Ishikawa (cell line): ENCODE measurements at regions not wholly inside any gene's neighbourhood (a gene's known extent, or its start where the extent isn't known, plus 50 kb on each side); places are given as distances from the start of the nearest gene placed in this dataset.

Source experiments
- CEBPB ChIP-seq: IDR thresholded peaks from 2 replicates; pipeline ENCODE4 v1.6.1; 2012
- CREB1 ChIP-seq: IDR thresholded peaks from 2 replicates; pipeline ENCODE4 v1.6.1; 2012; ENCODE audit warnings: low read depth
- EGR1 ChIP-seq: IDR thresholded peaks from 2 replicates; pipeline ENCODE4 v1.6.1; 2012
- EP300 ChIP-seq: IDR thresholded peaks from 2 replicates; pipeline ENCODE4 v1.6.1; 2012; ENCODE audit warnings: borderline replicate concordance
- FOXM1 ChIP-seq: IDR thresholded peaks from 2 replicates; pipeline ENCODE4 v1.6.1; 2012; ENCODE audit warnings: low read depth, borderline replicate concordance
- NFIC ChIP-seq: IDR thresholded peaks from 2 replicates; pipeline ENCODE4 v1.6.1; 2012
- RAD21 ChIP-seq: IDR thresholded peaks from 2 replicates; pipeline ENCODE4 v1.6.1; 2012; ENCODE audit warnings: low read depth
- TAF1 ChIP-seq: IDR thresholded peaks from 2 replicates; pipeline ENCODE4 v1.6.1; 2012; ENCODE audit warnings: low read depth, mild to moderate bottlenecking
- TCF12 ChIP-seq: IDR thresholded peaks from 2 replicates; pipeline ENCODE4 v1.6.1; 2012; ENCODE audit warnings: low read depth
- TEAD4 ChIP-seq: IDR thresholded peaks from 2 replicates; pipeline ENCODE4 v1.6.1; 2012
- YY1 ChIP-seq: IDR thresholded peaks from 2 replicates; pipeline ENCODE4 v1.6.1; 2012; ENCODE audit warnings: low read depth
- ZBTB7A ChIP-seq: IDR thresholded peaks from 2 replicates; pipeline ENCODE4 v1.6.1; 2012; ENCODE audit warnings: low read depth
- TF ChIP-seq, protein P1 (sequence below): IDR thresholded peaks from 2 replicates; pipeline ENCODE4 v1.6.1; 2012
- TF ChIP-seq, protein P2 (sequence below): IDR thresholded peaks from 2 replicates; pipeline ENCODE4 v1.6.1; 2012; ENCODE audit warnings: low read depth, mild to moderate bottlenecking
- TF ChIP-seq, protein P3 (sequence below): IDR thresholded peaks from 2 replicates; pipeline ENCODE4 v1.6.1; 2012

DNA sequence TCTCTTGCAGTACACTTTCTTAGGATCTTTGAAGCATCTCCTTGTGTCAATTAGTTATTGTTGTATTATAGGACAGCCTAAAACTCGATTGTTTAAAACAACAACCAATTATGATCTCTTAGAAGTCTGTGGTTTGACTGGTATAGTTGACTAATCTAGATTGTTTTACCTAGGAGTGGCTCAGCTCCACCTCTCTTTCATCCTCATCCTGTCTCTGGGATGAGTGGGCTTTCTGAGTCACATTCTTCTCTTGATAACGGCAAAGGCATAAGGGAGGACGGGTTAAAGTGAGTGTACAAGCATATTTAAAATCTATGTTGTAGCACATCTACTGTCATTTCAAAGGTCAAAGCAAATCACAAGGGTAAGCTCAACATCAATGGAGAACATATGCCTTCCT is 102.3 kb upstream of the GULP1 start:
- TF ChIP-seq TEAD4 (no peak), CREB1 (no peak)
- TF ChIP-seq, protein P1, sequence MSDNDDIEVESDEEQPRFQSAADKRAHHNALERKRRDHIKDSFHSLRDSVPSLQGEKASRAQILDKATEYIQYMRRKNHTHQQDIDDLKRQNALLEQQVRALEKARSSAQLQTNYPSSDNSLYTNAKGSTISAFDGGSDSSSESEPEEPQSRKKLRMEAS = no peak

DNA sequence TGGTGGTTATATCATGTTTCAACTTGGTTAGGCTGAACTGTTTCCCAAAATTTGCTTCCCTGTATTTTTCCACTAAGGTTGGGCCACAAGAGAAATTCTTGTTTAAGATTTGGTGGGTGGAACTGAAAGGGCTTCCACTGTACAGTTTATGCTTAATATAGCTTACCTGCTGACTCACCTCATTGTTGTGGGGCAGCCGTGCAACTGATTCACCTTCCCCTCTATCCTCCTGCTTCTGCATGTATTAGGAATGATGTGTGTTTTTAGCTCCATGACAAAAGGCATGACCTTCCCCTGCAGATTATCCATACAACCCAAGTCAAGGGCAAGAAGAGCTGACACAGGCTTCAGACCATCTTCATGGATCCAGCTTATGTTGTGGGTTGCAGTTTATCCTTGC is 98.4 kb upstream of the GULP1 start:
- no peak for TF ChIP-seq EGR1
- no peak for TF ChIP-seq FOXM1
- no peak for TF ChIP-seq TCF12
- TF ChIP-seq, protein P2, sequence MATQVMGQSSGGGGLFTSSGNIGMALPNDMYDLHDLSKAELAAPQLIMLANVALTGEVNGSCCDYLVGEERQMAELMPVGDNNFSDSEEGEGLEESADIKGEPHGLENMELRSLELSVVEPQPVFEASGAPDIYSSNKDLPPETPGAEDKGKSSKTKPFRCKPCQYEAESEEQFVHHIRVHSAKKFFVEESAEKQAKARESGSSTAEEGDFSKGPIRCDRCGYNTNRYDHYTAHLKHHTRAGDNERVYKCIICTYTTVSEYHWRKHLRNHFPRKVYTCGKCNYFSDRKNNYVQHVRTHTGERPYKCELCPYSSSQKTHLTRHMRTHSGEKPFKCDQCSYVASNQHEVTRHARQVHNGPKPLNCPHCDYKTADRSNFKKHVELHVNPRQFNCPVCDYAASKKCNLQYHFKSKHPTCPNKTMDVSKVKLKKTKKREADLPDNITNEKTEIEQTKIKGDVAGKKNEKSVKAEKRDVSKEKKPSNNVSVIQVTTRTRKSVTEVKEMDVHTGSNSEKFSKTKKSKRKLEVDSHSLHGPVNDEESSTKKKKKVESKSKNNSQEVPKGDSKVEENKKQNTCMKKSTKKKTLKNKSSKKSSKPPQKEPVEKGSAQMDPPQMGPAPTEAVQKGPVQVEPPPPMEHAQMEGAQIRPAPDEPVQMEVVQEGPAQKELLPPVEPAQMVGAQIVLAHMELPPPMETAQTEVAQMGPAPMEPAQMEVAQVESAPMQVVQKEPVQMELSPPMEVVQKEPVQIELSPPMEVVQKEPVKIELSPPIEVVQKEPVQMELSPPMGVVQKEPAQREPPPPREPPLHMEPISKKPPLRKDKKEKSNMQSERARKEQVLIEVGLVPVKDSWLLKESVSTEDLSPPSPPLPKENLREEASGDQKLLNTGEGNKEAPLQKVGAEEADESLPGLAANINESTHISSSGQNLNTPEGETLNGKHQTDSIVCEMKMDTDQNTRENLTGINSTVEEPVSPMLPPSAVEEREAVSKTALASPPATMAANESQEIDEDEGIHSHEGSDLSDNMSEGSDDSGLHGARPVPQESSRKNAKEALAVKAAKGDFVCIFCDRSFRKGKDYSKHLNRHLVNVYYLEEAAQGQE = no peak
- TF ChIP-seq ZBTB7A = no peak
- TF ChIP-seq, protein P3, sequence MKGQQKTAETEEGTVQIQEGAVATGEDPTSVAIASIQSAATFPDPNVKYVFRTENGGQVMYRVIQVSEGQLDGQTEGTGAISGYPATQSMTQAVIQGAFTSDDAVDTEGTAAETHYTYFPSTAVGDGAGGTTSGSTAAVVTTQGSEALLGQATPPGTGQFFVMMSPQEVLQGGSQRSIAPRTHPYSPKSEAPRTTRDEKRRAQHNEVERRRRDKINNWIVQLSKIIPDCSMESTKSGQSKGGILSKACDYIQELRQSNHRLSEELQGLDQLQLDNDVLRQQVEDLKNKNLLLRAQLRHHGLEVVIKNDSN = no peak
- no peak for TF ChIP-seq TAF1
- no peak for TF ChIP-seq EP300
- TF ChIP-seq CREB1 = no peak

DNA sequence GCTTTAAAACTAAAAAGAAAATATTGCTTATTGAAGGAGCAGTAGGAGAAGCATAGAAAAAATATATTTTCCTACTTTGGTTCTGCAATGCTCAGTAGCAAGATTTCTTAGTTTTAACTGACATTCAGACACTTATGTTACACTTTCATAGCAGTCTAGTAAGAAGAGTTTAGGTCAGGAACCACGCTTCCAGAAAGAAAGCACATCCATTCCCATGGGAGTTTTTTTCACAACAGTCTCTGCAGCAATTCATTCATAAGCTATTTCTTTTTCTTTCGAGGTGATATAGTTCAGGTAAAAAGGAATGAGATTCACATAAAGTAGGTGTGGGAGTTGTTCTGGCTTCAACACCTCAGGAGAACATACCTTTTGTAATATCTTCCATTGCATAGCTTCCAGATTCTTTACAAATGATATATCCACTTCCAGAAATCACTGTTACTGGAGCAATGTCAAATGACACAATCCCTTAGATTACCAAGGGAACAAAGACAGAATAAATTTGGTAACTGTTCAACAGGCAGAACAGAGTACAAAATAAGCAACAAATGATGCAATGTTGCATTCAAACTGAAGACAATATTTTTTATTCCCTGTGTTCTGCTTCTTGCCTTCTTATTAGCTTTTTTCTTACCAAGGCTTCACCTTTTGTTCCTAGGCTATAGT is 95.2 kb upstream of the GULP1 start:
- TF ChIP-seq EP300 (no peak), EGR1 (no peak), ZBTB7A (no peak), RAD21 (no peak), YY1 (no peak), NFIC (no peak), TAF1 (no peak)

DNA sequence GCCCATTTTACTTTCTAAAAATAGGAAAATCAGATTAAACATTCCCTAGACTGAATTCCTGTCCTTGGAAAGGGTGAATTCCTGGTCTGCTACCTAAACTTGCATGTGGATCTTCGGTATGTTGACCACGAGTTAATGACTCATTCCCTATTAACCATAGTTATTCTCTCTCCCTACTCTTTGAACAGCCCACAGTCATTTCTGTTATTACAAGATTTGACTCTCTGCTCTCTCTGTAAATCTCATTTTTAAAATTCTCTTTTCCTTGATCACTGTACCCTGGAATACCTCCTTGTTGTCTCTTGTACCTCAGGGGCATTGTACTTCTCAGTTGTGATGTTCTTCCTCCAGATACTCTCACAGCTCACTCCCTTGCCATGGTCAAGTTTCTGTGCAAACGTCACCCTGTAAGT is 92.0 kb upstream of the GULP1 start:
- TF ChIP-seq RAD21 = no peak
- TF ChIP-seq FOXM1 = no peak
- no peak for TF ChIP-seq CEBPB
- TF ChIP-seq, protein P1 = no peak
- no peak for TF ChIP-seq ZBTB7A
- TF ChIP-seq, protein P2 = no peak
- no peak for TF ChIP-seq NFIC
- no peak for TF ChIP-seq EP300

DNA sequence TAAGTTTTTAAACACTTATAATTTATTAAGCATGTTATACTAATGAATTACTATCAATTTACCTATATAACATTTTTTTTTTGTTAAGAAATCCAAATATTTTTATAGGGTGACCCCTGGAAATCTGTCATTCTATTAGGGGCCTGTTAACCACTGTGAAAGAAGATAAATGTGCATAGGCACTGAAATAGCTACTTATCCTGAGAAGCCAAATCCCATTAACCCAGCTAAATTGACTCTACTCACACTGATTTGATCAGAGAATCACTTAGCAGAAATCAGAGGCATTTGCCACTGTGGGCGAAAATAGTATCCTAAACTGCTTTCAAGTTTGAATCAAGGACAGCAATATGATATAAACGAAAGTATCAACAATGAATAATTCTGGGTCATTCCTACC is 90.0 kb upstream of the GULP1 start:
- TF ChIP-seq ZBTB7A (no peak), NFIC (no peak), RAD21 (no peak), CREB1 (no peak), FOXM1 (no peak), EP300 (no peak), CEBPB (no peak), TEAD4 (no peak)
- TF ChIP-seq, protein P3 = no peak

DNA sequence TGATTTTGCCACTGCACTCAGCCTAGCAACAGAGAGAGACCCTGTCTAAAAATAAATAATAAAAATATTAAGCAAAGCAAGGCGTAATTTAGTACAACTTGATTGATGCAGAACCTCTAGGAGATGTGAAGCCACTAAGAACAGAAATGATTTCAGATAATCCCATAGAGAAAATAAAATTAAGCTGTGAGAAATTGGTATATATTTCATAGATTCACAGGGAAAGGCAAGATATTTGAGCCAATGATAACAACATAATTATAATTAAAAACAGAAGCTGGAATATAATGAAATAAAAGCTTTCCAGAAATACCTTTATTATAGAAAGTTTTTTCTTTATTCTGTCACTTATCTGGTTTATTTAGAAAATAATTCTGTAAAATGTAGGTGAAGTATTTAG is 88.9 kb upstream of the GULP1 start:
- TF ChIP-seq ZBTB7A (no peak), CEBPB (no peak), FOXM1 (no peak), TCF12 (no peak), TEAD4 (no peak), EGR1 (no peak), EP300 (no peak), CREB1 (no peak), TAF1 (no peak)
- TF ChIP-seq, protein P1 = no peak
- TF ChIP-seq, protein P2 = no peak
